ENCODE measurements at regions not wholly inside any gene's neighbourhood (a gene's known extent, or its start where the extent isn't known, plus 50 kb on each side); places are given as distances from the start of the nearest gene placed in this dataset.

- no peak for DNase-seq
- H3K36me3 ChIP-seq (ENCODE audit: low read depth, missing control alignments): no peaks in the 10 kb centered on the region
- H3K27me3 ChIP-seq: no peaks in the 10 kb centered on the region
- intact Hi-C loops (cut with DNase I; ENCODE audit: low total_unique reads): no loop called here
- no peak overlapping the region for H3K4me3 ChIP-seq
- whole genome bisulfite sequencing, 2 donors: 89 to 92% methylated on average over 4 of the region's 4 CpGs
- no peak overlapping the region for H3K27ac ChIP-seq
- no peaks in the 10 kb centered on the region for H3K4me1 ChIP-seq
- H3K9me3 ChIP-seq: no peaks in the 10 kb centered on the region
- TF ChIP-seq POLR2A (IDR thresholded peaks at IDR 0.05): no peak
- TF ChIP-seq, protein P1, sequence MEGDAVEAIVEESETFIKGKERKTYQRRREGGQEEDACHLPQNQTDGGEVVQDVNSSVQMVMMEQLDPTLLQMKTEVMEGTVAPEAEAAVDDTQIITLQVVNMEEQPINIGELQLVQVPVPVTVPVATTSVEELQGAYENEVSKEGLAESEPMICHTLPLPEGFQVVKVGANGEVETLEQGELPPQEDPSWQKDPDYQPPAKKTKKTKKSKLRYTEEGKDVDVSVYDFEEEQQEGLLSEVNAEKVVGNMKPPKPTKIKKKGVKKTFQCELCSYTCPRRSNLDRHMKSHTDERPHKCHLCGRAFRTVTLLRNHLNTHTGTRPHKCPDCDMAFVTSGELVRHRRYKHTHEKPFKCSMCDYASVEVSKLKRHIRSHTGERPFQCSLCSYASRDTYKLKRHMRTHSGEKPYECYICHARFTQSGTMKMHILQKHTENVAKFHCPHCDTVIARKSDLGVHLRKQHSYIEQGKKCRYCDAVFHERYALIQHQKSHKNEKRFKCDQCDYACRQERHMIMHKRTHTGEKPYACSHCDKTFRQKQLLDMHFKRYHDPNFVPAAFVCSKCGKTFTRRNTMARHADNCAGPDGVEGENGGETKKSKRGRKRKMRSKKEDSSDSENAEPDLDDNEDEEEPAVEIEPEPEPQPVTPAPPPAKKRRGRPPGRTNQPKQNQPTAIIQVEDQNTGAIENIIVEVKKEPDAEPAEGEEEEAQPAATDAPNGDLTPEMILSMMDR (IDR thresholded peaks at IDR 0.05): no peak
These were observed 174.1 kb upstream of the CASK start for GRCh38 chrX:42097486-42097885.

GRCh38 chrX:42096265-42096920 is 173.0 kb upstream of the CASK start:
- no peaks in the 10 kb centered on the region for H3K27me3 ChIP-seq
- no peak overlapping the region for H3K4me3 ChIP-seq
- no peak overlapping the region for H3K27ac ChIP-seq
- no peaks in the 10 kb centered on the region for H3K9me3 ChIP-seq
- H3K4me1 ChIP-seq: no peaks in the 10 kb centered on the region
- TF ChIP-seq, protein P1 (IDR thresholded peaks at IDR 0.05): no peak
- TF ChIP-seq POLR2A (IDR thresholded peaks at IDR 0.05): no peak
- intact Hi-C loops (cut with DNase I; ENCODE audit: low total_unique reads): no loop called here
- 81 to 87% methylated on average over 9 of the region's 9 CpGs for WGBS, 2 donors
- H3K36me3 ChIP-seq (ENCODE audit: low read depth, missing control alignments): no peaks in the 10 kb centered on the region
- DNase-seq: no peak

GRCh38 chrX:42094218-42094617 is 170.9 kb upstream of the CASK start:
- H3K27me3 ChIP-seq: no peaks in the 10 kb centered on the region
- DNase-seq: no peak
- 32 to 39% methylated on average over 5 of the region's 5 CpGs for WGBS, 2 donors
- no peaks in the 10 kb centered on the region for H3K4me1 ChIP-seq
- no peak overlapping the region for H3K27ac ChIP-seq
- no peaks in the 10 kb centered on the region for H3K36me3 ChIP-seq (ENCODE audit: low read depth, missing control alignments)
- intact Hi-C loops (cut with DNase I; ENCODE audit: low total_unique reads): no loop called here
- no peak overlapping the region for H3K4me3 ChIP-seq
- no peak for TF ChIP-seq POLR2A (IDR thresholded peaks at IDR 0.05)
- TF ChIP-seq, protein P1 (IDR thresholded peaks at IDR 0.05): no peak
- H3K9me3 ChIP-seq: no peaks in the 10 kb centered on the region

GRCh38 chrX:42093756-42094155 is 170.4 kb upstream of the CASK start:
- 0 to 46% methylated on average over 1 to 6 of the region's 6 CpGs for WGBS, 2 donors
- no peak for TF ChIP-seq POLR2A (IDR thresholded peaks at IDR 0.05)
- TF ChIP-seq, protein P1 (IDR thresholded peaks at IDR 0.05): no peak
- Histone ChIP-seq H3K4me1 (no peaks in the 10 kb centered on the region), H3K9me3 (no peaks in the 10 kb centered on the region), H3K27me3 (no peaks in the 10 kb centered on the region), H3K36me3 (ENCODE audit: low read depth, missing control alignments) (no peaks in the 10 kb centered on the region), H3K27ac (no peak overlapping the region), H3K4me3 (no peak overlapping the region)
- no peak for DNase-seq
- intact Hi-C loops (cut with DNase I; ENCODE audit: low total_unique reads): no loop called here

DNA sequence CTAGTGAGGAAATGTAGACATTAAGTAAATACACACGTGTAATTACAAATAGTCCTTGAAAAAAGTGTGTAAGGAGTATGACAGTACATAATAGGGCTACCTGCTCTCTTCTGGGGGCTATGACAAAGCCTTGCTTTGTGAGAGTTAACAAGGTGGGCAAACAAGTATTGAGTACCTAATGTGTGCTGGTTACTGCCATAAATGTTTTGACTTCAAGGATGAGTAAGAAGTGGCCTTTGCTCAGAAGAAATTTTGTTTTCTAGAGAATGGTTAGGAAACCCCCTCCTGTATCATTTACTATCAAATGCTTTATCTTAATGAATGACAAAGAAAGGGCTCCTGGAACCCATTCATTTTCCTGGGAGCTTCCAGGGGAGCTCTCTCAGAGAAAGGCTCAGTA is 167.0 kb upstream of the CASK start:
- DNase-seq: no peak
- Histone ChIP-seq H3K9me3 (no peaks in the 10 kb centered on the region), H3K27me3 (no peaks in the 10 kb centered on the region), H3K4me3 (no peak overlapping the region), H3K27ac (no peak overlapping the region), H3K4me1 (no peaks in the 10 kb centered on the region), H3K36me3 (ENCODE audit: low read depth, missing control alignments) (no peaks in the 10 kb centered on the region)
- intact Hi-C loops (cut with DNase I; ENCODE audit: low total_unique reads): no loop called here
- TF ChIP-seq POLR2A (IDR thresholded peaks at IDR 0.05): no peak
- TF ChIP-seq, protein P1 (IDR thresholded peaks at IDR 0.05): no peak
- WGBS, 2 donors: 86% methylated on average over 1 of the region's 1 CpG
